SK-N-SH (cell line): ENCODE measurements at regions not wholly inside any gene's neighbourhood (a gene's known extent, or its start where the extent isn't known, plus 50 kb on each side); places are given as distances from the start of the nearest gene placed in this dataset.

Source experiments
- CTCF ChIP-seq: fragments of 200-600 bp; sonication (generic); IDR thresholded peaks from 2 replicates; pipeline ENCODE4 v1.6.1; 2017; ENCODE audit warnings: antibody characterized with exemption, mild to moderate bottlenecking, moderate library complexity
- FOXJ3 ChIP-seq: sonication (generic); formaldehyde crosslinking; IDR thresholded peaks from 2 replicates; pipeline ENCODE4 v1.5.1; 2020; ENCODE audit warnings: mild to moderate bottlenecking, missing genetic modification reagents
- FOXM1 ChIP-seq: IDR thresholded peaks from 2 replicates; pipeline ENCODE4 v1.4.0; 2012; ENCODE audit warnings: low read depth, mild to moderate bottlenecking
- JUND ChIP-seq: IDR thresholded peaks from 2 replicates; pipeline ENCODE4 v1.4.0; 2012
- NFIC ChIP-seq: IDR thresholded peaks from 2 replicates; pipeline ENCODE4 v1.4.0; 2012; ENCODE audit warnings: borderline replicate concordance
- POLR2AphosphoS5 ChIP-seq: IDR thresholded peaks from 2 replicates; pipeline ENCODE4 v1.6.1; 2012; ENCODE audit warnings: low read depth, low read length
- RAD21 ChIP-seq: IDR thresholded peaks from 2 replicates; pipeline ENCODE4 v1.6.1; 2012; ENCODE audit warnings: mild to moderate bottlenecking, low read length
- SIN3A ChIP-seq: IDR thresholded peaks from 2 replicates; pipeline ENCODE4 v1.6.1; 2012; ENCODE audit warnings: low read depth, mild to moderate bottlenecking, low read length, moderate library complexity, borderline replicate concordance
- SMC3 ChIP-seq: IDR thresholded peaks from 2 replicates; pipeline ENCODE4 v1.6.1; 2012; ENCODE audit warnings: low read depth, low read length, improper control_type of control experiment
- TEAD4 ChIP-seq: IDR thresholded peaks from 2 replicates; pipeline ENCODE4 v1.4.0; 2012; ENCODE audit warnings: mild to moderate bottlenecking, borderline replicate concordance; ENCODE audit not compliant: insufficient read depth
- USF1 ChIP-seq: IDR thresholded peaks from 2 replicates; pipeline ENCODE4 v1.4.0; 2012; ENCODE audit warnings: low read depth, borderline replicate concordance

GRCh38 chr15:25939122-25939521 lies 76.0 kb upstream of the ATP10A start:
- TF ChIP-seq CTCF (no peak), TEAD4 (no peak), POLR2AphosphoS5 (no peak), FOXM1 (no peak), FOXJ3 (CRISPR knock-in tag) (no peak), NFIC (no peak), USF1 (no peak), SMC3 (no peak), JUND (no peak), RAD21 (no peak), SIN3A (no peak)
